T-cell (primary cell): ENCODE measurements at regions not wholly inside any gene's neighbourhood (a gene's known extent, or its start where the extent isn't known, plus 50 kb on each side); places are given as distances from the start of the nearest gene placed in this dataset.

Experiments used
- ATAC-seq, 4 experiments: fragments of 200-7000 bp in 3 of 4; fragments of 150-1000 bp in 1 of 4; cut with Tn5 transposase; replicated peaks in 1 of 4; 1 replicate in 3 of 4; 2 replicates in 1 of 4; pipeline ENCODE4 v1.10.0; 2021; ENCODE audit warnings: moderate library complexity in 3 of 4, mild to moderate bottlenecking in 2 of 4, moderate number of reproducible peaks in 1 of 4
- CTCF ChIA-PET, 2 donors: fragments of 300-600 bp; sonication (Branson Sonifier 250); formaldehyde crosslinking; loops; one replicate each; lab custom pipeline; 2022; ENCODE audit warnings: antibody characterized with exemption in 2 of 2; lab: Charles Lee
- POLR2A ChIA-PET, 2 donors: fragments of 300-600 bp; sonication (Branson Sonifier 250); formaldehyde crosslinking; loops; one replicate each; lab custom pipeline; 2022; ENCODE audit warnings: antibody characterized with exemption in 2 of 2; lab: Charles Lee
- DNase-seq, 35 experiments: peaks; one replicate each; pipeline versions ENCODE4 v3.0.0 to v3.0.0-alpha.2; 2013 to 2023
- H3K27ac ChIP-seq: one replicate; pipeline ENCODE4 v1.5.1; 2013; ENCODE audit warnings: low read length
- H3K27me3 ChIP-seq, 2 experiments: replicated peaks in 1 of 2; 1 replicate in 1 of 2; 2 replicates in 1 of 2; pipeline versions ENCODE4 v1.6.1 to v1.7.0; 2013; ENCODE audit warnings: low read length in 1 of 2, mixed read lengths in 1 of 2; ENCODE audit not compliant: control insufficient read depth in 2 of 2, insufficient read depth in 2 of 2; ENCODE audit errors: extremely low read depth in 1 of 2
- H3K36me3 ChIP-seq, 2 donors: 1 replicate in 1 of 2; 2 replicates in 1 of 2; pipeline versions ENCODE4 v1.6.1 to v1.7.0; 2013; ENCODE audit warnings: low read length in 1 of 2; ENCODE audit not compliant: control insufficient read depth in 2 of 2, insufficient read depth in 1 of 2; ENCODE audit errors: extremely low read depth in 1 of 2
- H3K4me1 ChIP-seq, 2 experiments: 1 replicate in 1 of 2; 2 replicates in 1 of 2; pipeline versions ENCODE4 v1.6.1 to v1.7.0; 2013; ENCODE audit warnings: low read length in 2 of 2, mixed read lengths in 1 of 2; ENCODE audit not compliant: insufficient read depth in 2 of 2, control insufficient read depth in 1 of 2; ENCODE audit errors: extremely low read depth in 1 of 2
- H3K4me3 ChIP-seq, 2 donors: 1 replicate in 1 of 2; 2 replicates in 1 of 2; pipeline versions ENCODE4 v1.5.1 to v1.7.0; 2013; ENCODE audit warnings: mild to moderate bottlenecking in 2 of 2, low read length in 1 of 2, moderate library complexity in 1 of 2; ENCODE audit not compliant: control insufficient read depth in 1 of 2; ENCODE audit errors: extremely low read depth in 1 of 2
- H3K9me3 ChIP-seq: 2 replicates; pipeline ENCODE4 v1.7.0; 2013
- H3K27ac Mint-ChIP-seq, 2 donors: one replicate each; pipeline ENCODE4 v1.8.0; 2020 to 2021; ENCODE audit warnings: mild to moderate bottlenecking in 2 of 2, mixed read lengths in 2 of 2
- H3K27me3 Mint-ChIP-seq, 2 donors: one replicate each; pipeline ENCODE4 v1.8.0; 2021 to 2022; ENCODE audit warnings: mixed read lengths in 2 of 2
- H3K36me3 Mint-ChIP-seq: one replicate; pipeline ENCODE4 v1.8.0; 2021; ENCODE audit warnings: mixed read lengths
- H3K4me1 Mint-ChIP-seq, 3 donors: one replicate each; pipeline ENCODE4 v1.8.0; 2020 to 2022; ENCODE audit warnings: mixed read lengths in 3 of 3, mild to moderate bottlenecking in 1 of 3
- H3K4me3 Mint-ChIP-seq, 3 donors: one replicate each; pipeline ENCODE4 v1.8.0; 2020 to 2022; ENCODE audit warnings: mild to moderate bottlenecking in 3 of 3, mixed read lengths in 3 of 3, moderate library complexity in 3 of 3
- H3K9me3 Mint-ChIP-seq, 3 donors: one replicate each; pipeline ENCODE4 v1.8.0; 2020 to 2022; ENCODE audit warnings: mixed read lengths in 3 of 3
- WGBS: methylation state at CpG from one replicate; pipeline ENCODE4 v1.1.5; 2013; ENCODE audit warnings: missing lambda C conversion rate; ENCODE audit not compliant: insufficient coverage; 5-methylcytosine and 5-hydroxymethylcytosine counted together

DNA sequence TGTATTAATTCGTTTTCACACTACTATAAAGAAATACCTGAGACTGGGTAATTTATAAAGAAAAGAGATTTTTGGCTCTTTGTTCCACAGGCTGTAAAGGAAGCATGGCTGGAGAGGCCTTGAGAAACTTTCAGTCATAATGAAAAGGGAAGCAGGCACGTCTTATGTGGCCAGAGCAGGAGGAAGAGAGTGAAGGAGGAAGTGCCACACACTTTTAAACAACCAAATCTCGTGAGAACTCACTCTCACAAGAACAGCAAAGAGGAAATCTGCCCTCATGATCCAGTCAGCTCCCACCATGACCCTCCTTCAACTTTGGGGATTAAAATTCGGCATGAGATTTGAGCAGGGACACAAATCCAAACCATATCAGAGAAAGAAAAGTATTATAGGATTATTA lies 1255.9 kb upstream of the MIR17HG start:
- POLR2A ChIA-PET, result no interaction called here
- no peak for DNase-seq
- CTCF ChIA-PET, result no interaction called here
- Mint-ChIP-seq H3K4me1 (no peaks in the 10 kb centered on the region), H3K4me3 (no peak overlapping the region), H3K27me3 (no peaks in the 10 kb centered on the region), H3K27ac (no peak overlapping the region), H3K36me3 (no peaks in the 10 kb centered on the region), H3K9me3 (peaks cover 14 to 34% (median 19%) of the 10 kb centered on the region in 3 donors)
- Histone ChIP-seq H3K9me3 (peaks cover 3% of the 10 kb centered on the region), H3K4me1 (no peaks in the 10 kb centered on the region), H3K36me3 (no peaks in the 10 kb centered on the region), H3K27ac (no peak overlapping the region), H3K27me3 (no peaks in the 10 kb centered on the region), H3K4me3 (no peak overlapping the region)
- no peak for ATAC-seq
- WGBS, result no CpG with 5 or more reads among the region's 4 CpGs

DNA sequence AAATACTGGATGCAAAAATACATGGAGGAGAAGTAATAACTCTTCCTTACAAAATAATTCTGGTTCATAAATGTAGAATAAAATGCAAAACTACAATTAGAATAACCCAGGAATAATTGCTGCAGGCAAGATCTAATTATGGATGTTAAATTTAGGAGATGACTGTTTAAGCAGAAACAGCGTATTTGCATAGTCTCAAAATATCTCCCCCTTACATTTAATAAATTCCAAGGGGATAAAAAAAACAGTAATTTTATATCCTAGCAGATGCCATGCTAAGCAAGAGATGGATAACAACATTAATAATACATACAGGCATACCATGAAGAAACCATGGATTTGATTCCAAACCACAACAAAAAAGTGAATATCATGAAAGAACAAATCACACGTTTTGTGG lies 1253.1 kb upstream of the MIR17HG start:
- CTCF ChIA-PET, result no interaction called here
- ATAC-seq (no peak), DNase-seq (no peak)
- Histone ChIP-seq H3K27me3 (no peaks in the 10 kb centered on the region), H3K4me3 (no peak overlapping the region), H3K36me3 (no peaks in the 10 kb centered on the region), H3K9me3 (peaks cover 5% of the 10 kb centered on the region), H3K4me1 (no peaks in the 10 kb centered on the region), H3K27ac (no peak overlapping the region)
- Mint-ChIP-seq H3K4me3 (no peak overlapping the region), H3K27me3 (no peaks in the 10 kb centered on the region), H3K36me3 (no peaks in the 10 kb centered on the region), H3K4me1 (no peaks in the 10 kb centered on the region), H3K27ac (no peak overlapping the region), H3K9me3 (peaks cover 11 to 22% (median 14%) of the 10 kb centered on the region in 3 donors)
- POLR2A ChIA-PET, result no interaction called here
- WGBS, result no CpG with 5 or more reads among the region's 2 CpGs

DNA sequence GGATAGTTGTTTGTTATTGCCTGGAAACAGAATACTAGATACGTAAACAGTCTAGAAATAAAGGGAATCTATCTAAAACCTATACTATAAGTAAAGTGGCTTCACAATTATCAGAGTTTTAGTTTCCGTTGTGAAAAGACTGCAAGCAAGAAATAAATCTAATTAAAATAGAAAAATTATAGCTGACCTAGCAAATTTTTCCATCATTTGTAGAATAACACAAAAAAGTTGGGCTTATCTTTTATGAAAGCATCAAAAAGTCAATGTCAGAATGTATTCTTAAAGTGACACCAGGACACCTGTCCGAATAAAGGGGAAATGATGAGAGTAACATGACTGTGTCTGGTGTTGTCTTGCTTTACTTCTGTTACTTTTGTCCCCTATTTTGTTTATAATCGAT lies 1248.9 kb upstream of the MIR17HG start:
- no CpG with 5 or more reads among the region's 4 CpGs for WGBS
- Mint-ChIP-seq H3K4me3 (no peak overlapping the region), H3K36me3 (no peaks in the 10 kb centered on the region), H3K27ac (no peak overlapping the region), H3K4me1 (no peaks in the 10 kb centered on the region), H3K27me3 (no peaks in the 10 kb centered on the region), H3K9me3 (peaks cover 13 to 37% (median 22%) of the 10 kb centered on the region in 3 donors)
- ChIA-PET CTCF (no interaction called here), POLR2A (no interaction called here)
- no peaks in the 10 kb centered on the region for H3K36me3 ChIP-seq
- DNase-seq, result no peak
- no peak for ATAC-seq
- no peaks in the 10 kb centered on the region for H3K4me1 ChIP-seq
- H3K4me3 ChIP-seq, result no peak overlapping the region
- H3K9me3 ChIP-seq, result peaks cover 2% of the 10 kb centered on the region
- no peaks in the 10 kb centered on the region for H3K27me3 ChIP-seq
- H3K27ac ChIP-seq, result no peak overlapping the region

DNA sequence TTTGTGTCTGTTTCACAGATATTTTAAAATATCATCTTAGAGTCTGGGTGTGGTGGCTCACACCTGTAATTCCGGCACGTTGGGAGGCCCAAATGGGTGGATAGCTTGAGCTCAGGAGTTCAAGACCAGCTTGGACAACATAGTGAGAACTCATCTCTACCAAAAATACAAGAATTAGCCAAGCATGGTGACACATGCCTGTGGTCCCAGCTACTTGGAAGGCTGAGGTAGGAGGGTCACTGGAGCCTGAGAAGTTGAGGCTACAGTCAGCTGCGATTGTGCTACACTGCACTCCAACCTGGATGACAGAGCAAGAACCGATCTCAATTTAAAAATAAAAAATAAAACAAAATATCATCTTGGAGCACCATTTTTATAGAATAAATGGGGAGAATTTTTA lies 1247.6 kb upstream of the MIR17HG start:
- CTCF ChIA-PET, result no interaction called here

DNA sequence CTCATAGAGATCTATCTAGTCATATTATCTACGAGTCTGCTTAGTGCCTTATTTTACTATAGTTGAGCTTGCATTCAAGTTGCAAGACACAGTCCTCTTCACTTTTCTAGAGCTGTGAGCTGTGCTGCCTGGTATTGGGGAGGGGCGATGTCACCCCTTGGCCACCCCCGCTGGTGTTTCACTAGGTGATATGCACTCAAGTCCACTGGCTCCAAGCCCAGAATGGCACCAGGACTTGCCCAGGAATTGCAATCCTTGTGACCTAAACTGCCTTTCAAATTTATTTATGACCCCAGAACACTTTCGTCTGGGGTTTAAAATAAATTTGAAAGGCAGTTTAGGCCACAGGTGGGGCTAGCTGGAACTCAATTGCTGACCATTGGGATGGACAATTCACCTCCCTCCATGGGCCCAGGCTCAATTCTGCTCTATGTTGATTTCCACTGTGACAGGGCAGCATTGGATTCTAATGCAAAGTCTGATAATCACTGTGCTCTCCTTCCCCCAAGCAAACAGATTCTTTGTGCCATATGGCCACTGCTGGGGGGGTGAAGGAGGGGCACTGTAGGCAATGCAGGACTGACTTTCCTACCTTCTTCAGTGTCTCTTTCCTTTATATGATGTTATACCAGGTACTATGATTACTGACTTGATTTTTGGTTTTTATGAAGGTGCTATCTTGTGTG lies 1244.2 kb upstream of the MIR17HG start:
- ChIA-PET POLR2A (no interaction called here), CTCF (no interaction called here)
- no peaks in the 10 kb centered on the region for H3K27me3 Mint-ChIP-seq
- H3K4me1 ChIP-seq, result no peaks in the 10 kb centered on the region
- no peaks in the 10 kb centered on the region for H3K36me3 Mint-ChIP-seq
- no peak overlapping the region for H3K27ac Mint-ChIP-seq
- DNase-seq (no peak), ATAC-seq (no peak)
- no peak overlapping the region for H3K4me3 Mint-ChIP-seq
- no peaks in the 10 kb centered on the region for H3K4me1 Mint-ChIP-seq
- no CpG with 5 or more reads among the region's 4 CpGs for WGBS
- no peak overlapping the region for H3K4me3 ChIP-seq
- peaks cover 2% of the 10 kb centered on the region for H3K9me3 ChIP-seq
- H3K36me3 ChIP-seq, result no peaks in the 10 kb centered on the region
- H3K27me3 ChIP-seq, result no peaks in the 10 kb centered on the region
- no peak overlapping the region for H3K27ac ChIP-seq
- peaks cover 9 to 35% (median 22%) of the 10 kb centered on the region in 3 donors for H3K9me3 Mint-ChIP-seq

More for the DNA sequence above, 1247.6 kb upstream of the MIR17HG start:
- H3K27ac ChIP-seq, result no peak overlapping the region
- H3K9me3 Mint-ChIP-seq, result peaks cover 16 to 40% (median 22%) of the 10 kb centered on the region in 3 donors
- DNase-seq (no peak), ATAC-seq (no peak)
- H3K36me3 ChIP-seq, result no peaks in the 10 kb centered on the region
- no peaks in the 10 kb centered on the region for H3K4me1 ChIP-seq
- no peak overlapping the region for H3K27ac Mint-ChIP-seq
- POLR2A ChIA-PET, result no interaction called here
- H3K27me3 ChIP-seq, result no peaks in the 10 kb centered on the region
- H3K4me3 ChIP-seq, result no peak overlapping the region
- WGBS, result 71% methylated on average over 1 of the region's 4 CpGs
- H3K9me3 ChIP-seq, result peaks cover 2% of the 10 kb centered on the region
- no peaks in the 10 kb centered on the region for H3K36me3 Mint-ChIP-seq
- no peaks in the 10 kb centered on the region for H3K4me1 Mint-ChIP-seq
- H3K4me3 Mint-ChIP-seq, result no peak overlapping the region
- H3K27me3 Mint-ChIP-seq, result no peaks in the 10 kb centered on the region

DNA sequence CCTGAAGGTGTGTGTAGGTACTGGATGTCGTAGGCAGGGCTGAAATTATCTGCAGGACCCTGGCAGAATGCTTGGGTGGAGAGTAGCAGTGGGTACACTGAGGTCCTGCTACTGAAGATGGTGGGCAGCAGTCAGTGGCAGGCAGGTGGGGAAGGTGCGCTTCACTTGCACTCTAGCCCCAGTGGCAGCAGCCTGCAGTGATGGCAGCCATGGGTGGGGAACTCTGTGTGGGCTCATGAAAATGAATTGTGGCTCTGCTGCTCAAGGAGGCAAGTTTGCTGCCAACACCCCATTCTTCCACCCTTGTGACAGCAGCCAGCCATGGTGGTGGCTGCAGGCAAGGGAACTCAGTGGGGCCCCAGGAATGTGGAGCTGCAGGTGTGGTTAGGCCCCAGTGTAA lies 1242.7 kb upstream of the MIR17HG start:
- Mint-ChIP-seq H3K9me3 (peaks cover 11 to 43% (median 25%) of the 10 kb centered on the region in 3 donors), H3K27me3 (no peaks in the 10 kb centered on the region), H3K4me3 (no peak overlapping the region), H3K36me3 (no peaks in the 10 kb centered on the region), H3K4me1 (no peaks in the 10 kb centered on the region), H3K27ac (no peak overlapping the region)
- Histone ChIP-seq H3K4me1 (no peaks in the 10 kb centered on the region), H3K27me3 (no peaks in the 10 kb centered on the region), H3K36me3 (no peaks in the 10 kb centered on the region), H3K4me3 (no peak overlapping the region), H3K9me3 (peaks cover 2% of the 10 kb centered on the region), H3K27ac (no peak overlapping the region)
- 72% methylated on average over 2 of the region's 2 CpGs for WGBS
- POLR2A ChIA-PET, result no interaction called here
- CTCF ChIA-PET, result no interaction called here
- no peak for ATAC-seq
- DNase-seq, result no peak

DNA sequence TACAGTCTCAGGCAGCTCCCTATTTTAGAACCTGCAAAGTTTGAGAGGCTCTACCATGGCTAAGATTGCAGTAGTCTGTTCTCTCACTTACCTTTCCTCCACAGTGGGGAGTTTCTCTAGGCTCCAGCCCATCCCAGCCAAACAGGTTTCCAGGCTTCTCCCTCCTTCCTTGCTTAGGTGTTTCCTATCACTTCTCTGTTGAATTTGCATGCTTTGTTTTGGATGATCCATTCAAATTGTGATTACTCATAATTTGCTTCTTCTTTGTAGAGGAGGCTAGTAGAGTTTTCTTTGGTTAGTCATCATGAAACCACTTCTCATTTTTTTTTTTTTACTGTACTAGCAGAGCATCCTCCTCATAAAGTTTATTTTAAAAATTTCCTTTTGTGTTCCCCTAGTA lies 1242.2 kb upstream of the MIR17HG start:
- Histone ChIP-seq H3K4me1 (no peaks in the 10 kb centered on the region), H3K36me3 (no peaks in the 10 kb centered on the region), H3K27me3 (no peaks in the 10 kb centered on the region), H3K4me3 (no peak overlapping the region), H3K9me3 (peaks cover 2% of the 10 kb centered on the region), H3K27ac (no peak overlapping the region)
- no peak for DNase-seq
- peaks cover 11 to 45% (median 25%) of the 10 kb centered on the region in 3 donors for H3K9me3 Mint-ChIP-seq
- no peak overlapping the region for H3K27ac Mint-ChIP-seq
- no peaks in the 10 kb centered on the region for H3K4me1 Mint-ChIP-seq
- H3K4me3 Mint-ChIP-seq, result no peak overlapping the region
- H3K27me3 Mint-ChIP-seq, result no peaks in the 10 kb centered on the region
- ChIA-PET POLR2A (no interaction called here), CTCF (interaction anchor here in 1 of 2 donors (0.7 kb wide), 1 partner anchor 292 kb away, joined by 3 read pairs; no protein-coding TSS in a partner anchor)
- no peak for ATAC-seq
- no peaks in the 10 kb centered on the region for H3K36me3 Mint-ChIP-seq
